ENCODE measurements at regions not wholly inside any gene's neighbourhood (a gene's known extent, or its start where the extent isn't known, plus 50 kb on each side); places are given as distances from the start of the nearest gene placed in this dataset.

GRCh38 chr1:198387587-198387986 lies 152.9 kb downstream of the ATP6V1G3 start (continued):
- TF ChIP-seq ZNF280D (tag by site-specific recombination; IDR thresholded peaks at IDR 0.05): no peak
- TF ChIP-seq ZNF626 (tag by site-specific recombination; IDR thresholded peaks at IDR 0.05): no peak
- no peak for TF ChIP-seq ZNF121 (tag by site-specific recombination; IDR thresholded peaks at IDR 0.05)

DNA sequence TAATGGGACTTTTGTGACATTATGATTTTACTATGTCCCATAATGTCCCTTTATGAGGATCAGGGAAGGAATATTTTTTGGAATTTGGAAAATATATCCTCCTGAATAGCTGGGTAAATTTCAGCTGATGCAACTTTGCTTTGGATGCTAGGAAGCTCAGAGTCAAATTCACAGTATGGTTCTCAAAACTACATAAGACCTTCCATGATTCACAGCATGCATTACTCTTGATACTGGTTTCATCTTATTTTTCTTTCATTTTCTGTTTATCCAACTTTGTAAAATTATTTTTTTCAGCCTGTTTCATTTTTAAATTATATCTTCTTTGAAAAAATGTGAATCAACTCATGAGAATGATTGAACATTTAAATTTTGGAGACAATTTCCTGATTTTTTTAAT lies 160.2 kb downstream of the ATP6V1G3 start:
- H3K9me3 ChIP-seq (ENCODE audit: control insufficient read depth, insufficient read depth, low read depth, low read length): no peaks in the 10 kb centered on the region
- POLR2A ChIA-PET: no interaction called here
- CTCF ChIA-PET: interaction anchor here (0.7 kb wide), 2 partner anchors 14 to 45 kb away, joined by 3 read pairs; no protein-coding TSS in a partner anchor
- H3K4me1 ChIP-seq (ENCODE audit: control insufficient read depth, insufficient read depth, low read length): no peaks in the 10 kb centered on the region
- H3K4me3 ChIP-seq (ENCODE audit: low read depth, low read length): no peak overlapping the region
- TF ChIP-seq, protein P1, sequence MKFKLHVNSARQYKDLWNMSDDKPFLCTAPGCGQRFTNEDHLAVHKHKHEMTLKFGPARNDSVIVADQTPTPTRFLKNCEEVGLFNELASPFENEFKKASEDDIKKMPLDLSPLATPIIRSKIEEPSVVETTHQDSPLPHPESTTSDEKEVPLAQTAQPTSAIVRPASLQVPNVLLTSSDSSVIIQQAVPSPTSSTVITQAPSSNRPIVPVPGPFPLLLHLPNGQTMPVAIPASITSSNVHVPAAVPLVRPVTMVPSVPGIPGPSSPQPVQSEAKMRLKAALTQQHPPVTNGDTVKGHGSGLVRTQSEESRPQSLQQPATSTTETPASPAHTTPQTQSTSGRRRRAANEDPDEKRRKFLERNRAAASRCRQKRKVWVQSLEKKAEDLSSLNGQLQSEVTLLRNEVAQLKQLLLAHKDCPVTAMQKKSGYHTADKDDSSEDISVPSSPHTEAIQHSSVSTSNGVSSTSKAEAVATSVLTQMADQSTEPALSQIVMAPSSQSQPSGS (tag by site-specific recombination; IDR thresholded peaks at IDR 0.05; ENCODE audit: low read depth): no peak
- TF ChIP-seq ZNF654 (tag by site-specific recombination; IDR thresholded peaks at IDR 0.05; ENCODE audit: low read depth) (no peak), ZNF311 (tag by site-specific recombination; IDR thresholded peaks at IDR 0.05; ENCODE audit: borderline replicate concordance) (no peak), SCRT1 (tag by site-specific recombination; IDR thresholded peaks at IDR 0.05; ENCODE audit: borderline replicate concordance) (no peak), KLF1 (tag by site-specific recombination; IDR thresholded peaks at IDR 0.05) (no peak), ZBTB20 (tag by site-specific recombination; IDR thresholded peaks at IDR 0.05) (no peak), ZNF248 (tag by site-specific recombination; IDR thresholded peaks at IDR 0.05) (no peak), ZNF140 (tag by site-specific recombination; IDR thresholded peaks at IDR 0.05) (no peak), ZNF514 (tag by site-specific recombination; IDR thresholded peaks at IDR 0.05) (no peak), IKZF3 (tag by site-specific recombination; IDR thresholded peaks at IDR 0.05) (no peak)
- TF ChIP-seq, protein P2, sequence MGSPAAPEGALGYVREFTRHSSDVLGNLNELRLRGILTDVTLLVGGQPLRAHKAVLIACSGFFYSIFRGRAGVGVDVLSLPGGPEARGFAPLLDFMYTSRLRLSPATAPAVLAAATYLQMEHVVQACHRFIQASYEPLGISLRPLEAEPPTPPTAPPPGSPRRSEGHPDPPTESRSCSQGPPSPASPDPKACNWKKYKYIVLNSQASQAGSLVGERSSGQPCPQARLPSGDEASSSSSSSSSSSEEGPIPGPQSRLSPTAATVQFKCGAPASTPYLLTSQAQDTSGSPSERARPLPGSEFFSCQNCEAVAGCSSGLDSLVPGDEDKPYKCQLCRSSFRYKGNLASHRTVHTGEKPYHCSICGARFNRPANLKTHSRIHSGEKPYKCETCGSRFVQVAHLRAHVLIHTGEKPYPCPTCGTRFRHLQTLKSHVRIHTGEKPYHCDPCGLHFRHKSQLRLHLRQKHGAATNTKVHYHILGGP (tag by site-specific recombination; IDR thresholded peaks at IDR 0.05): no peak
- H3K36me3 ChIP-seq (ENCODE audit: control insufficient read depth in 2 of 2, insufficient read depth in 1 of 2, low read length in 2 of 2): no peaks in the 10 kb centered on the region
- no peak overlapping the region for H3K27ac ChIP-seq (ENCODE audit: extremely low read depth, low read depth, low read length)

DNA sequence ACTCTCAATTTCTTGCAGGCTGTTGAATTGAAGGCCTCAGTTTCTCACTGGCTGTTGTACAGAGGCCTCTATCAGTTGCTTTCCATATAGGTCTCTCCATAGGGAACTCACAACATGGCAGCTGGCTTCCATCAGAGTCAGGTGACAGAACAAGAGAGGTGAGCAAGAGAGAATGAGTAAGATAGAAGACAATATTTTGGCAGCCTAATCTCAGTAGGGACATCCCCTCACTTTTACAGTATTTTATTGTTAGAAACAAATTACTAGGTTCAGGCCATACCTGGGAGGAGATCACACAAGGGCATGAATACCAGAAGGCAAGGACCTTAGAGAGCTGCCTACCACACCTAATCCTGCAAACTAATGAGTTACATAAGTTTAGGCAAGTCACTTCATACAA lies 162.8 kb downstream of the ATP6V1G3 start:
- Histone ChIP-seq H3K4me3 (ENCODE audit: low read depth, low read length) (no peak overlapping the region), H3K36me3 (ENCODE audit: control insufficient read depth in 2 of 2, insufficient read depth in 1 of 2, low read length in 2 of 2) (no peaks in the 10 kb centered on the region), H3K9me3 (ENCODE audit: control insufficient read depth, insufficient read depth, low read depth, low read length) (no peaks in the 10 kb centered on the region), H3K4me1 (ENCODE audit: control insufficient read depth, insufficient read depth, low read length) (no peaks in the 10 kb centered on the region), H3K27ac (ENCODE audit: extremely low read depth, low read depth, low read length) (no peak overlapping the region)
- POLR2A ChIA-PET: interaction anchor here (0.6 kb wide), 1 partner anchor 57 kb away, joined by 3 read pairs; no protein-coding TSS in a partner anchor
- CTCF ChIA-PET: interaction anchor here (1.3 kb wide), 1 partner anchor 308 kb away, joined by 4 read pairs; no protein-coding TSS in a partner anchor
- no peak for TF ChIP-seq PRDM10 (tag by site-specific recombination; IDR thresholded peaks at IDR 0.05)
- TF ChIP-seq ZNF202 (tag by site-specific recombination; IDR thresholded peaks at IDR 0.05; ENCODE audit: borderline replicate concordance): no peak
- TF ChIP-seq ZNF658 (tag by site-specific recombination; IDR thresholded peaks at IDR 0.05): no peak
- TF ChIP-seq ZNF37A (tag by site-specific recombination; IDR thresholded peaks at IDR 0.05): no peak
- no peak for TF ChIP-seq ZBTB11 (tag by site-specific recombination; conservative IDR thresholded peaks at IDR 0.05; ENCODE audit: low read depth)
